SK-N-SH (cell line): ENCODE measurements at regions not wholly inside any gene's neighbourhood (a gene's known extent, or its start where the extent isn't known, plus 50 kb on each side); places are given as distances from the start of the nearest gene placed in this dataset.

ENCODE experiments used
- CTCF ChIP-seq: fragments of 200-600 bp; sonication (generic); IDR thresholded peaks from 2 replicates; pipeline ENCODE4 v1.6.1; 2017; ENCODE audit warnings: antibody characterized with exemption, mild to moderate bottlenecking, moderate library complexity
- GABPA ChIP-seq: IDR thresholded peaks from 2 replicates; pipeline ENCODE4 v1.4.0; 2012; ENCODE audit warnings: low read depth, mild to moderate bottlenecking
- JUND ChIP-seq: IDR thresholded peaks from 2 replicates; pipeline ENCODE4 v1.4.0; 2012
- MEF2A ChIP-seq: IDR thresholded peaks from 2 replicates; pipeline ENCODE4 v1.4.0; 2012; ENCODE audit warnings: low read depth, borderline replicate concordance
- MXI1 ChIP-seq: IDR thresholded peaks from 2 replicates; pipeline ENCODE4 v1.6.1; 2012; ENCODE audit warnings: mild to moderate bottlenecking, low read depth, low read length, improper control_type of control experiment
- NRF1 ChIP-seq: IDR thresholded peaks from 2 replicates; pipeline ENCODE4 v1.6.1; 2012; ENCODE audit warnings: low read depth, mild to moderate bottlenecking, low read length
- POLR2AphosphoS5 ChIP-seq: IDR thresholded peaks from 2 replicates; pipeline ENCODE4 v1.6.1; 2012; ENCODE audit warnings: low read depth, low read length
- REST ChIP-seq: IDR thresholded peaks from 2 replicates; pipeline ENCODE4 v1.6.1; 2012; ENCODE audit warnings: mild to moderate bottlenecking, low read depth, low read length, moderate library complexity
- SIN3A ChIP-seq: IDR thresholded peaks from 2 replicates; pipeline ENCODE4 v1.6.1; 2012; ENCODE audit warnings: low read depth, mild to moderate bottlenecking, low read length, moderate library complexity, borderline replicate concordance
- SMC3 ChIP-seq: IDR thresholded peaks from 2 replicates; pipeline ENCODE4 v1.6.1; 2012; ENCODE audit warnings: low read depth, low read length, improper control_type of control experiment
- TAF1 ChIP-seq: IDR thresholded peaks from 2 replicates; pipeline ENCODE4 v1.6.1; 2012; ENCODE audit warnings: low read depth, mild to moderate bottlenecking, low read length, moderate library complexity, borderline replicate concordance
- TEAD4 ChIP-seq: IDR thresholded peaks from 2 replicates; pipeline ENCODE4 v1.4.0; 2012; ENCODE audit warnings: mild to moderate bottlenecking, borderline replicate concordance; ENCODE audit not compliant: insufficient read depth
- YY1 ChIP-seq: IDR thresholded peaks from 2 replicates; pipeline ENCODE4 v1.4.0; 2012; ENCODE audit warnings: low read depth, mild to moderate bottlenecking
- TF ChIP-seq, protein P1 (sequence below): IDR thresholded peaks from 2 replicates; pipeline ENCODE4 v1.4.0; 2012; ENCODE audit warnings: low read depth

- no peak for TF ChIP-seq CTCF
- TF ChIP-seq GABPA = no peak
- no peak for TF ChIP-seq MEF2A
- no peak for TF ChIP-seq JUND
- no peak for TF ChIP-seq MXI1
- no peak for TF ChIP-seq SIN3A
- no peak for TF ChIP-seq TEAD4
- no peak for TF ChIP-seq REST
- TF ChIP-seq NRF1 = no peak
- no peak for TF ChIP-seq POLR2AphosphoS5
- TF ChIP-seq, protein P1, sequence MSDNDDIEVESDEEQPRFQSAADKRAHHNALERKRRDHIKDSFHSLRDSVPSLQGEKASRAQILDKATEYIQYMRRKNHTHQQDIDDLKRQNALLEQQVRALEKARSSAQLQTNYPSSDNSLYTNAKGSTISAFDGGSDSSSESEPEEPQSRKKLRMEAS = no peak
- TF ChIP-seq YY1 = no peak
- TF ChIP-seq SMC3 = no peak
- no peak for TF ChIP-seq TAF1
Observed at GRCh38 chr5:174459071-174459702, 265.2 kb upstream of the MSX2 start.
